Testis (tissue), 2 donors: ENCODE measurements at regions not wholly inside any gene's neighbourhood (a gene's known extent, or its start where the extent isn't known, plus 50 kb on each side); places are given as distances from the start of the nearest gene placed in this dataset.
A peak's percentile ranks its signal among the peaks of the same experiment; 100 is the strongest.

Source experiments
- DNase-seq: peaks from one replicate; pipeline ENCODE4 v3.0.0-alpha.2; 2019
- H3K27ac ChIP-seq, 2 donors: fragments of 200-600 bp; sonication (generic); one replicate each; pipeline ENCODE4 v1.5.1; 2019
- H3K27me3 ChIP-seq: fragments of 200-600 bp; sonication (generic); one replicate; pipeline ENCODE4 v1.5.1; 2019
- H3K36me3 ChIP-seq: fragments of 200-600 bp; sonication (generic); one replicate; pipeline ENCODE4 v1.5.1; 2017; ENCODE audit warnings: low read depth; ENCODE audit errors: missing control alignments
- H3K4me1 ChIP-seq: fragments of 200-600 bp; sonication (generic); one replicate; pipeline ENCODE4 v1.5.1; 2019
- H3K4me3 ChIP-seq, 2 donors: fragments of 200-600 bp; sonication (generic); one replicate each; pipeline ENCODE4 v1.5.1; 2017 to 2019
- H3K9me3 ChIP-seq: fragments of 200-600 bp; sonication (generic); one replicate; pipeline ENCODE4 v1.5.1; 2017
- CTCF ChIP-seq, 3 experiments: fragments of 450-650 bp in 2 of 3; fragments of 200-600 bp in 1 of 3; sonication (generic) in 1 of 3; IDR thresholded peaks; one replicate each; pipeline ENCODE4 v1.5.1; 2016 to 2019; ENCODE audit warnings: antibody characterized with exemption in 3 of 3, mild to moderate bottlenecking in 2 of 3, moderate library complexity in 1 of 3
- POLR2A ChIP-seq: fragments of 450-650 bp; IDR thresholded peaks from one replicate; pipeline ENCODE4 v1.6.1; 2017; ENCODE audit warnings: antibody characterized with exemption, mild to moderate bottlenecking, moderate library complexity
- whole genome bisulfite sequencing, 2 donors: methylation state at CpG; one replicate each; pipeline ENCODE4 v1.1.5; 2018; 5-methylcytosine and 5-hydroxymethylcytosine counted together
- intact Hi-C: fragments of 100-400 bp; cut with DNase I; formaldehyde crosslinking; loops from one replicate; pipeline ENCODE4 v1.15.1; 2023; ENCODE audit warnings: low total_unique reads

GRCh38 chr7:15784694-15785030, 98.2 kb upstream of the MEOX2 start:
- H3K4me3 ChIP-seq = no peak overlapping the region
- WGBS, 2 donors = 96 to 97% methylated on average over 3 of the region's 3 CpGs
- DNase-seq = no peak
- H3K27ac ChIP-seq = no peak overlapping the region
- no peaks in the 10 kb centered on the region for H3K36me3 ChIP-seq
- TF ChIP-seq CTCF (IDR thresholded peaks at IDR 0.05) (no peak), POLR2A (no peak)
- H3K4me1 ChIP-seq = peaks cover 6% of the 10 kb centered on the region
- intact Hi-C loops = no loop called here
- no peaks in the 10 kb centered on the region for H3K27me3 ChIP-seq
- H3K9me3 ChIP-seq = no peaks in the 10 kb centered on the region

- peaks cover 6% of the 10 kb centered on the region for H3K4me1 ChIP-seq
- TF ChIP-seq POLR2A (no peak), CTCF (IDR thresholded peaks at IDR 0.05) (no peak)
- WGBS, 2 donors = 33 to 50% methylated on average over 1 of the region's 1 CpG
- intact Hi-C loops = no loop called here
- H3K27ac ChIP-seq = peak overlapping the region in 1 of 2 donors; percentile 36
- no peaks in the 10 kb centered on the region for H3K36me3 ChIP-seq
- peak; percentile 36 for DNase-seq
- H3K9me3 ChIP-seq = no peaks in the 10 kb centered on the region
- no peak overlapping the region for H3K4me3 ChIP-seq
- H3K27me3 ChIP-seq = no peaks in the 10 kb centered on the region
Measured at GRCh38 chr7:15783987-15784693, 97.7 kb upstream of the MEOX2 start.

GRCh38 chr7:15782656-15783055, 96.2 kb upstream of the MEOX2 start:
- H3K27ac ChIP-seq = no peak overlapping the region
- no peaks in the 10 kb centered on the region for H3K9me3 ChIP-seq
- intact Hi-C loops = no loop called here
- no peak overlapping the region for H3K4me3 ChIP-seq
- 81 to 82% methylated on average over 2 of the region's 2 CpGs for WGBS, 2 donors
- H3K4me1 ChIP-seq = peaks cover 6% of the 10 kb centered on the region
- H3K36me3 ChIP-seq = no peaks in the 10 kb centered on the region
- TF ChIP-seq POLR2A (no peak), CTCF (IDR thresholded peaks at IDR 0.05) (no peak)
- no peaks in the 10 kb centered on the region for H3K27me3 ChIP-seq
- DNase-seq = no peak

GRCh38 chr7:15781944-15782343, 95.5 kb upstream of the MEOX2 start:
- TF ChIP-seq POLR2A (no peak), CTCF (IDR thresholded peaks at IDR 0.05) (no peak)
- Histone ChIP-seq H3K4me1 (peaks cover 6% of the 10 kb centered on the region), H3K27me3 (no peaks in the 10 kb centered on the region), H3K36me3 (no peaks in the 10 kb centered on the region), H3K27ac (no peak overlapping the region), H3K4me3 (no peak overlapping the region), H3K9me3 (no peaks in the 10 kb centered on the region)
- intact Hi-C loops = no loop called here
- 86 to 88% methylated on average over 2 of the region's 2 CpGs for WGBS, 2 donors
- DNase-seq = no peak

- 78 to 83% methylated on average over 2 of the region's 2 CpGs for WGBS, 2 donors
- intact Hi-C loops = no loop called here
- no peaks in the 10 kb centered on the region for H3K27me3 ChIP-seq
- no peak for TF ChIP-seq CTCF (IDR thresholded peaks at IDR 0.05)
- no peak for TF ChIP-seq POLR2A
- no peaks in the 10 kb centered on the region for H3K9me3 ChIP-seq
- no peaks in the 10 kb centered on the region for H3K36me3 ChIP-seq
- H3K27ac ChIP-seq = no peak overlapping the region
- no peak for DNase-seq
- H3K4me3 ChIP-seq = no peak overlapping the region
- peaks cover 6% of the 10 kb centered on the region for H3K4me1 ChIP-seq
Measured at GRCh38 chr7:15780271-15780670, 93.8 kb upstream of the MEOX2 start.
